ENCODE measurements at regions not wholly inside any gene's neighbourhood (a gene's known extent, or its start where the extent isn't known, plus 50 kb on each side); places are given as distances from the start of the nearest gene placed in this dataset.

DNA sequence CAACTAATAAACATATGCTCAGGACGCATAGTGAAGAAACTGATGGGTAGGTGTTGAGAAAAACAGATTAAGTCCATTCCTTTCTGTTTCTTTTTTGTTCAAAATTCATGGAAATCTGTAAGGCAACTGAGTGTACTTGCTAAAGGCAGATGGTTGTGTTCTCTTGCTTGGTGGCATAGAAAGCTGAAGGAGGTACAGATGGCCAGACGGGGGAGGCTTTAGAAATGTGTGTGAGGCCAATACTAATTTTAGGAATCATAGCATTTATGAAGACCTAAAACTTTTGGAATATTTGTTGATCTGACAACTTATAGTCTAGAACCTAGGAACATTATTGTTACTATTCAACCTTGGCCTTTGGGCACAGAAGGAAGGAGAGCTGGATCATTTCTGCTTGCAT, 56.8 kb upstream of the EMCN start:
- DNase-seq (ENCODE audit: low read depth in 4 of 4, low spot score in 2 of 4), result no peak

DNA sequence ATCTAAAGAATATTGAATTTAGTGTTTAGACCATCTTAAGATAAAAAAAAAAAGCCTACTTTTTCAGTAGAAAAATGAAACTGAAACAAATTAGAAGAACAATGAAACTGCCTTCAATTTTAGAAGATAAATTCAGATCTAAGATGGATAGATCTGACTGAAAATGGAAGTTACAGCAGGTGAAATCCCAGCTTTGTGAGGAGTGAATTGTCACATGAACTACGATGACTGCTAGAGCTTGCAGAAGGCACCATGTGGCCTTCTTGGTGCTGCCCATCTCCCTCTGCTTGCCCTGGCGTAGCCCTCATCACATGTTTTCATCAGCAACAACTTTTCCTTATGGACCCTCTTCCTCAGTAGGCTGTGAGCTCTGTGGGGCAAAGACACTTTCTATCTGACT, 51.4 kb upstream of the EMCN start:
- no peak for DNase-seq (ENCODE audit: low read depth in 4 of 4, low spot score in 2 of 4)

Measured in left renal cortex interstitium (tissue), 4 donors.